Stimulated activated naive B cell treated with anti-CD40 and anti-IgM and Interleukin-4, amounts not matched to agents 10 μg/mL and 1 μg/mL and 100 μg/mL, for 72 hours (primary cell): ENCODE measurements at regions not wholly inside any gene's neighbourhood (a gene's known extent, or its start where the extent isn't known, plus 50 kb on each side); places are given as distances from the start of the nearest gene placed in this dataset.

Experiments
- ATAC-seq, 2 donors: fragments of 150-1000 bp; cut with Tn5 transposase; replicated peaks; 2 replicates each; pipeline ENCODE4 v1.10.0; 2021; ENCODE audit warnings: moderate library complexity in 1 of 2
- DNase-seq: peaks from one replicate; pipeline ENCODE4 v3.0.0; 2021
- H3K27ac Mint-ChIP-seq: one replicate; pipeline ENCODE4 v1.8.0; 2022; ENCODE audit warnings: mild to moderate bottlenecking, mixed read lengths
- H3K27me3 Mint-ChIP-seq, 2 donors: one replicate each; pipeline ENCODE4 v1.8.0; 2022; ENCODE audit warnings: mixed read lengths in 2 of 2
- H3K36me3 Mint-ChIP-seq, 2 donors: one replicate each; pipeline ENCODE4 v1.8.0; 2022; ENCODE audit warnings: mixed read lengths in 2 of 2, mild to moderate bottlenecking in 1 of 2
- H3K4me1 Mint-ChIP-seq, 2 donors: one replicate each; pipeline ENCODE4 v1.8.0; 2022; ENCODE audit warnings: mixed read lengths in 2 of 2, mild to moderate bottlenecking in 1 of 2
- H3K4me3 Mint-ChIP-seq, 2 donors: one replicate each; pipeline ENCODE4 v1.8.0; 2022; ENCODE audit warnings: mild to moderate bottlenecking in 2 of 2, mixed read lengths in 2 of 2, moderate library complexity in 1 of 2
- H3K9me3 Mint-ChIP-seq, 2 donors: one replicate each; pipeline ENCODE4 v1.8.0; 2022; ENCODE audit warnings: mixed read lengths in 2 of 2, mild to moderate bottlenecking in 1 of 2

GRCh38 chr11:122033193-122033592 lies 82.8 kb downstream of the BLID start:
- no peak for ATAC-seq
- H3K27me3 Mint-ChIP-seq, result peaks cover 5 to 8% of the 10 kb centered on the region in 2 donors

DNA sequence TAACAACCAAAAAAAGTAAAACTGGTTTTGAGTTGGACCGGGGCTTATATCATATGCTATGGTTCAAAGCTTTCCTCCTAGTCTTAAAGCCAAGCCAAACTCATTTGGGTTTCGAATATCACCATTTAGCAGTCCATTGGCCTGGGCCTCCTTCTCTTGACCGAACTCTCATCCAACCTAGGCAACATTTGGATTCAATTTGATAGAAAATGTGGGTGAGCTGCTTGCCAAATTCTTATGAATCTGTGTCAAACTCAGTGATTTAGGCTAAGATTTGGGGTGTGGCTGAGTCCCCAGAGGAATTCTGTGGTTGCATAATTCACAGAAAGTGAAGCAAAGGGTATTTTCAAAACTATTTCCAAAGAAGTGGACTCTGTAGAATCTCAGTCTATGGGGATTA lies 83.7 kb downstream of the BLID start:
- Mint-ChIP-seq H3K27ac (no peak overlapping the region), H3K9me3 (no peaks in the 10 kb centered on the region), H3K4me1 (no peaks in the 10 kb centered on the region), H3K36me3 (no peaks in the 10 kb centered on the region), H3K4me3 (no peak overlapping the region), H3K27me3 (peaks cover 0 to 4% of the 10 kb centered on the region in 2 donors)
- ATAC-seq, result no peak
- no peak for DNase-seq

More at GRCh38 chr11:122033193-122033592, 82.8 kb downstream of the BLID start:
- Mint-ChIP-seq H3K27ac (no peak overlapping the region), H3K4me1 (no peaks in the 10 kb centered on the region), H3K36me3 (no peaks in the 10 kb centered on the region), H3K4me3 (no peak overlapping the region), H3K9me3 (no peaks in the 10 kb centered on the region)
- no peak for DNase-seq

DNA sequence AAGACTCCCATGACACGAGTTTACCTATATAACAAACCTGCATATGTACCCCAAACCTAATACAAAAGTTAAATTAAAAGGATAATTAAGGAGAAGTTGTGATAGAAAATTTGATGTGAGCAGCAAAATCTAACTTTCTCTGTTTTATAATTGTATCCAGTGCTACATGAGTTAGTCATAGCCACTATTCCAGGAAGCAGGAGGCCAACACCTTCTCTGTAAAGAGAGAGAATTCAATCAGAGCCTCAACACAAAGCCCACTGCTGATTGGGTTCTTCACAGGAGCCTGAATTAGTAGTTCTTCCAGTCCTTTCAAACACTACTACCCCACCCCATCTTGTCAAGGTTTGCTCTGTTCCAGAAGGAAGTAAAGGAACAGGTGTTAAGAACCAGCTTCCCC lies 84.2 kb downstream of the BLID start:
- Mint-ChIP-seq H3K4me3 (no peak overlapping the region), H3K27me3 (peaks cover 0 to 4% of the 10 kb centered on the region in 2 donors), H3K4me1 (no peaks in the 10 kb centered on the region), H3K27ac (no peak overlapping the region), H3K36me3 (no peaks in the 10 kb centered on the region), H3K9me3 (no peaks in the 10 kb centered on the region)
- DNase-seq (no peak), ATAC-seq (no peak)

DNA sequence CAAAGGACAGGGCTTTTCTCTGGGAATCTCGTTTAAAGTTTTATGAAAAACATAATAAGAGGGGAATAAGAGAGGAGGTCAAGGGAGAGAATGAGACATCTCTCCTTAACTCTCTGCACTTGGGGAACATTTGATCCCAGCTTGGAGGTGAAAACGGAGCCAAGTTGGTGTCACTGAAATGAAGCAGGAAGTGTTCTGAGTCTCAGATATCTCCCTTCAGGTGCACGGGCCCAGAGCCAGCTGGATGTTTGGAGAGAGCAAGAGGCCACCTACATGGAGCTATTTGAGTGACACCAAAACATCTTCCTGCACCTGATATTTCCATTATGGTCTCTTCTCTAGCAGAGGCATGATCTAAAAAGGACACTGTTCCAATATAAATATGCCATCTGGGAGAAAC lies 85.7 kb downstream of the BLID start:
- no peak overlapping the region for H3K4me3 Mint-ChIP-seq
- peaks cover 0 to 4% of the 10 kb centered on the region in 2 donors for H3K27me3 Mint-ChIP-seq
- DNase-seq, result no peak
- ATAC-seq, result no peak
- H3K36me3 Mint-ChIP-seq, result no peaks in the 10 kb centered on the region
- no peaks in the 10 kb centered on the region for H3K9me3 Mint-ChIP-seq
- no peak overlapping the region for H3K27ac Mint-ChIP-seq
- H3K4me1 Mint-ChIP-seq, result no peaks in the 10 kb centered on the region

GRCh38 chr11:122028545-122028944 lies 87.5 kb downstream of the BLID start:
- H3K4me3 Mint-ChIP-seq, result no peak overlapping the region
- H3K9me3 Mint-ChIP-seq, result no peaks in the 10 kb centered on the region
- ATAC-seq (no peak), DNase-seq (no peak)
- H3K27me3 Mint-ChIP-seq, result no peaks in the 10 kb centered on the region
- H3K27ac Mint-ChIP-seq, result no peak overlapping the region
- H3K4me1 Mint-ChIP-seq, result no peaks in the 10 kb centered on the region
- no peaks in the 10 kb centered on the region for H3K36me3 Mint-ChIP-seq

- H3K4me3 Mint-ChIP-seq, result no peak overlapping the region
- no peak overlapping the region for H3K27ac Mint-ChIP-seq
- no peak for ATAC-seq
- no peaks in the 10 kb centered on the region for H3K27me3 Mint-ChIP-seq
- H3K4me1 Mint-ChIP-seq, result no peaks in the 10 kb centered on the region
- no peaks in the 10 kb centered on the region for H3K9me3 Mint-ChIP-seq
- H3K36me3 Mint-ChIP-seq, result no peaks in the 10 kb centered on the region
- no peak for DNase-seq
Measured at GRCh38 chr11:122028036-122028435, 88.0 kb downstream of the BLID start.

GRCh38 chr11:122025757-122026156 lies 90.3 kb downstream of the BLID start:
- Mint-ChIP-seq H3K36me3 (no peaks in the 10 kb centered on the region), H3K27ac (no peak overlapping the region), H3K9me3 (no peaks in the 10 kb centered on the region), H3K27me3 (no peaks in the 10 kb centered on the region), H3K4me1 (no peaks in the 10 kb centered on the region), H3K4me3 (no peak overlapping the region)
- no peak for DNase-seq
- ATAC-seq, result no peak

GRCh38 chr11:122024278-122024677 lies 91.7 kb downstream of the BLID start:
- no peaks in the 10 kb centered on the region for H3K27me3 Mint-ChIP-seq
- no peak overlapping the region for H3K4me3 Mint-ChIP-seq
- H3K36me3 Mint-ChIP-seq, result no peaks in the 10 kb centered on the region
- no peaks in the 10 kb centered on the region for H3K4me1 Mint-ChIP-seq
- H3K27ac Mint-ChIP-seq, result no peak overlapping the region
- ATAC-seq, result no peak
- H3K9me3 Mint-ChIP-seq, result no peaks in the 10 kb centered on the region
- DNase-seq, result no peak

- H3K27me3 Mint-ChIP-seq, result no peaks in the 10 kb centered on the region
- H3K27ac Mint-ChIP-seq, result no peak overlapping the region
- no peak overlapping the region for H3K4me3 Mint-ChIP-seq
- no peaks in the 10 kb centered on the region for H3K9me3 Mint-ChIP-seq
- DNase-seq, result no peak
- H3K4me1 Mint-ChIP-seq, result no peaks in the 10 kb centered on the region
- H3K36me3 Mint-ChIP-seq, result no peaks in the 10 kb centered on the region
- no peak for ATAC-seq
Measured at GRCh38 chr11:122023614-122024250, 92.3 kb downstream of the BLID start.

DNA sequence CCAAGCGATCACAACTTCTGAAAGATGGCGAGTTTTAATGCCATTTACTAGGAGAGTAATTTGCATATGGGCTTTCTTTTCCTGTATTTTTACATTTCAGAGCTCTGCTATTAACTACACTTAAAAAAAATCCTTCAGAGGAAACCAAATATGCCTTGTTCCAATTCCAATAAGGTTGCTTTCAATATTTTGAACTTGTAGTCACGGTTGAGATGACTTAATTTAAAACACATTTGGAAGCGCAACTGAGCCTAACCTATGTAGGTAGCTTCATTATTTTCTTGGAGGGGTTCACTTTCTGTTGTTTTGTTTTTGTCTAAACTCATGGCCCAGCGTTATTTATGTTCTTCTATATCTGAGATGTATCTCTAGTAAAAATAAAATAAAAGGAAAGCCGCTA lies 93.4 kb downstream of the BLID start:
- H3K27me3 Mint-ChIP-seq, result no peaks in the 10 kb centered on the region
- no peak overlapping the region for H3K4me3 Mint-ChIP-seq
- ATAC-seq (no peak), DNase-seq (no peak)
- H3K9me3 Mint-ChIP-seq, result no peaks in the 10 kb centered on the region
- no peak overlapping the region for H3K27ac Mint-ChIP-seq
- H3K4me1 Mint-ChIP-seq, result no peaks in the 10 kb centered on the region
- H3K36me3 Mint-ChIP-seq, result no peaks in the 10 kb centered on the region

DNA sequence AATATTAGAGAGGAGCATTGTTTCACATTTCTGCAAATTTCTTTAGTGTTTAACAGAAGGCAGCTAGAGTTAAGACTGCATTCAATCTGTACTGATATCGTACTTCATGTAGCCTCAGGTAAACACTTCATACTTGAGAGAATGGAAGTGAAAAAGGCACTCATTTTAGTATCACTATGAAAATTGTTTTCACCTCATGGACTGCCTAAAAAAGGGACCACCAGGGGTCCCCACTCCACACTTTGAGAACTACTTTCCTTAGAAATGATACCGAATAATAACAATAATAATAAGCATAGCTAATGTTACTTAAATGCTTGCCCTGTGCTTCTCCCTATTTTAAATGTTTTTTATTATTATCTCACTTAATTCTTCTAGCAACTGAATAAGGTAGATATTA lies 95.1 kb downstream of the BLID start:
- H3K36me3 Mint-ChIP-seq, result no peaks in the 10 kb centered on the region
- H3K9me3 Mint-ChIP-seq, result no peaks in the 10 kb centered on the region
- no peak overlapping the region for H3K27ac Mint-ChIP-seq
- no peaks in the 10 kb centered on the region for H3K4me1 Mint-ChIP-seq
- ATAC-seq (no peak), DNase-seq (no peak)
- no peak overlapping the region for H3K4me3 Mint-ChIP-seq
- H3K27me3 Mint-ChIP-seq, result no peaks in the 10 kb centered on the region

DNA sequence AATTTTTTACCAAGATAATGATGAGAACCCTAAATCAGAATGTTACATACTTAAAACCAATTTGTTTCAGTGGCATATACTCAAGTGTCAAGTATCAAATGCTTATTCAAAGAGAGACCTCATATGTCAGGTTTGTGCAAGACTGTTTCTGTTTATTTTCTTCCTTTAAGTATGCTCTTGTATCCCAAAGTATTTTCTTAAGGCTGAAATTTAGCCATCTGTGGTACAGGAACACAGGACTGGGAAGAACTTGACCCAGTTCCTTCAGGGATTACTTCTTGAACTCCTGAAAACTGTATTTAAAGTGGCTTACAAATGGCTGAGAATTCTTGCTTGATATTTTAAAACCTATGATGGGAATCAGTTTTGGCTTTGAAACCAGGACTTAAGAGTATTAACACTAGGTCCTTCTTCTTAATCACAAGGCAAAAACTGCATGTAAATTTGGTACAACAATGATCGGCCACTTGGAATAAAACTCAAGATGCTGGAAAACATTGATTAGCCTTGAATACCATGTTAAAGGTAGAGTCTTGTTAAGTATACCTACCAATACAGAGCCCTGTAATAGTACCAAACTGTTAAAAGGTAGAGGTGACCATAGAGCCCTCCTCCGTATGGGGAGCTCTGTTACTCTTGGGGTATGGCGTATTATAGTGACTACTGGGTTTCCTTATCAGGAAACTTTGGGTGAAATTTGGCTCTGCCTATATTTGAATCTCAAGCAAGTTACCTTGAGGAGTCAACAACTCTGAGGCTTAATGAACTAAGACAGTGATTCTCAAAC lies 95.9 kb downstream of the BLID start:
- Mint-ChIP-seq H3K4me1 (no peaks in the 10 kb centered on the region), H3K4me3 (no peak overlapping the region)
- DNase-seq, result no peak

DNA sequence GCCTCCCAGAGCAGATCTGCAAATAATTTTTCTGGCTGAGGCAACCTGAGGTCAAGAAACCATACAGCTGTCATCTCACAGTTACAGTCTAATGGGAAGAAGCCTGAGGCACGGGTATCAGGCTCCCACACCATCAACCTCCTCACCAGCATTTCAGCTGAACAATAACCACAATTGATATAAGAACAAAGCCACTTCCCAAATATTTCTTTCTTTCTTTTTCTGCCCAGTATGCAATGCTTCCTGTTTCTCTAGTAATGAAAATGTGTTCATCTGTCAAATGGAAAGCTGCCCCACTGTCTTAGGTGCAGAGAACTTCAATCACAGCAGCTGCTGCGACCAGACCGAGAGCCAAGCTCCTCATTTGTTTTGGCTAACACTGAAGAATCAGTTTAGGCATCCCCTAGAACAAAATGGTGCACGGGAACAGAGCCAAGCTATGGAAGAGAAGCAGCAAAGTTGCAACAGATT lies 108.4 kb downstream of the BLID start:
- Mint-ChIP-seq H3K9me3 (no peaks in the 10 kb centered on the region), H3K27me3 (no peaks in the 10 kb centered on the region), H3K36me3 (no peaks in the 10 kb centered on the region), H3K27ac (no peak overlapping the region), H3K4me3 (no peak overlapping the region), H3K4me1 (no peaks in the 10 kb centered on the region)
- DNase-seq (no peak), ATAC-seq (no peak)

More for the DNA sequence above, 95.9 kb downstream of the BLID start:
- Mint-ChIP-seq H3K36me3 (no peaks in the 10 kb centered on the region), H3K9me3 (no peaks in the 10 kb centered on the region), H3K27ac (no peak overlapping the region), H3K27me3 (no peaks in the 10 kb centered on the region)
- no peak for ATAC-seq

DNA sequence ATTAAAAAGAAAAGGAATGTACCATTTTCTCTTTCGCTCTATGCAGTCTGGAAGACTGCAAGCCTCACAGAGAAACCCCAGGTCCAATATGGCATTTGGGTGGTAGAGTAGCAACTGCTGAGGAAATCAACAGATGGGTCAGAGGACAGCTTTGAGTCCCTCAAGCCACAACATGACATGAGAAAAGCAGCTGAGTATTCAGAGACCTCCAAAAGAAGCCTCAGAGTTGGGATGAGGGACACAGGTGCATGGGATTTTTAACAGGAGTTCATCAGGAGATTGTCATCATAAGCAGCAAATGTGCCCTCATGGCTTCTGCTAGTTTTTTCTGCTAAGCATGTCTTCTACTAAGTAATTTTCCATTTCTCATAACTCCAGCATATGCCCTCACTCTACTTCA lies 111.6 kb downstream of the BLID start:
- no peak overlapping the region for H3K4me3 Mint-ChIP-seq
- no peak for ATAC-seq
- no peaks in the 10 kb centered on the region for H3K4me1 Mint-ChIP-seq
- H3K9me3 Mint-ChIP-seq, result peaks cover 0 to 7% of the 10 kb centered on the region in 2 donors
- no peak overlapping the region for H3K27ac Mint-ChIP-seq
- no peaks in the 10 kb centered on the region for H3K36me3 Mint-ChIP-seq
- no peak for DNase-seq
- peaks cover 0 to 8% of the 10 kb centered on the region in 2 donors for H3K27me3 Mint-ChIP-seq

GRCh38 chr11:122002926-122003325 lies 113.1 kb downstream of the BLID start:
- H3K36me3 Mint-ChIP-seq, result no peaks in the 10 kb centered on the region
- peaks cover 0 to 7% of the 10 kb centered on the region in 2 donors for H3K9me3 Mint-ChIP-seq
- DNase-seq (no peak), ATAC-seq (no peak)
- no peak overlapping the region for H3K27ac Mint-ChIP-seq
- peaks cover 0 to 8% of the 10 kb centered on the region in 2 donors for H3K27me3 Mint-ChIP-seq
- no peak overlapping the region for H3K4me3 Mint-ChIP-seq
- H3K4me1 Mint-ChIP-seq, result no peaks in the 10 kb centered on the region
